Activated CD4-positive, alpha-beta T cell treated with anti-CD3 and anti-CD28 coated beads, Interleukin-2, amount 50 U/mL, for 48 hours (primary cell): ENCODE measurements at regions not wholly inside any gene's neighbourhood (a gene's known extent, or its start where the extent isn't known, plus 50 kb on each side); places are given as distances from the start of the nearest gene placed in this dataset.
A peak's percentile ranks its signal among the peaks of the same experiment; 100 is the strongest.

ENCODE experiments used
- DNase-seq, 2 experiments: peaks; one replicate each; pipeline ENCODE4 v3.0.0-alpha.2; 2020

GRCh38 chr1:38536089-38536488 is 323.5 kb downstream of the RRAGC start:
- DNase-seq = no peak

GRCh38 chr1:38534473-38534823 is 325.1 kb downstream of the RRAGC start:
- DNase-seq = no peak

- DNase-seq = peak in 1 of 2 experiments; percentile 24
These were observed 325.6 kb downstream of the RRAGC start for GRCh38 chr1:38533772-38534472.

- DNase-seq = no peak
These were observed 328.6 kb downstream of the RRAGC start for GRCh38 chr1:38530957-38531356.

GRCh38 chr1:38529946-38530345 is 329.6 kb downstream of the RRAGC start:
- DNase-seq = no peak

GRCh38 chr1:38529391-38529790 is 330.2 kb downstream of the RRAGC start:
- DNase-seq = no peak

- no peak for DNase-seq
These were observed 330.9 kb downstream of the RRAGC start for GRCh38 chr1:38528623-38529022.

GRCh38 chr1:38527373-38527966 is 332.1 kb downstream of the RRAGC start:
- DNase-seq = peak; percentile 49 to 64

- no peak for DNase-seq
These were observed 333.5 kb downstream of the RRAGC start for GRCh38 chr1:38526046-38526445.

- DNase-seq = no peak
These were observed 334.1 kb downstream of the RRAGC start for GRCh38 chr1:38525343-38526043.

- no peak for DNase-seq
These were observed 335.4 kb downstream of the RRAGC start for GRCh38 chr1:38524025-38524641.

- DNase-seq = no peak
These were observed 336.0 kb downstream of the RRAGC start for GRCh38 chr1:38523568-38523939.

- no peak for DNase-seq
These were observed 336.5 kb downstream of the RRAGC start for GRCh38 chr1:38522915-38523567.

GRCh38 chr1:38516560-38516959 is 343.0 kb downstream of the RRAGC start:
- no peak for DNase-seq

GRCh38 chr1:38512789-38513188 is 346.8 kb downstream of the RRAGC start:
- no peak for DNase-seq

- DNase-seq = no peak
These were observed 347.4 kb downstream of the RRAGC start for GRCh38 chr1:38512024-38512767.

- no peak for DNase-seq
These were observed 351.3 kb downstream of the RRAGC start for GRCh38 chr1:38508232-38508631.

GRCh38 chr1:38507563-38507962 is 352.0 kb downstream of the RRAGC start:
- no peak for DNase-seq

GRCh38 chr1:38505944-38506343 is 353.6 kb downstream of the RRAGC start:
- DNase-seq = no peak

GRCh38 chr1:38502758-38503157 is 356.8 kb downstream of the RRAGC start:
- DNase-seq = no peak

GRCh38 chr1:38500891-38501290 is 358.7 kb downstream of the RRAGC start:
- no peak for DNase-seq

GRCh38 chr1:38500352-38500751 is 359.2 kb downstream of the RRAGC start:
- DNase-seq = no peak

GRCh38 chr1:38498686-38499085 is 360.9 kb downstream of the RRAGC start:
- DNase-seq = no peak
